GM12872 (cell line): ENCODE measurements at regions not wholly inside any gene's neighbourhood (a gene's known extent, or its start where the extent isn't known, plus 50 kb on each side); places are given as distances from the start of the nearest gene placed in this dataset.

Experiments used
- TF ChIP-seq, protein P1 (sequence below): IDR thresholded peaks from 3 replicates; pipeline ENCODE4 v1.5.1; 2011; ENCODE audit warnings: low read depth, mild to moderate bottlenecking, low read length, moderate library complexity; ENCODE audit not compliant: insufficient read depth

DNA sequence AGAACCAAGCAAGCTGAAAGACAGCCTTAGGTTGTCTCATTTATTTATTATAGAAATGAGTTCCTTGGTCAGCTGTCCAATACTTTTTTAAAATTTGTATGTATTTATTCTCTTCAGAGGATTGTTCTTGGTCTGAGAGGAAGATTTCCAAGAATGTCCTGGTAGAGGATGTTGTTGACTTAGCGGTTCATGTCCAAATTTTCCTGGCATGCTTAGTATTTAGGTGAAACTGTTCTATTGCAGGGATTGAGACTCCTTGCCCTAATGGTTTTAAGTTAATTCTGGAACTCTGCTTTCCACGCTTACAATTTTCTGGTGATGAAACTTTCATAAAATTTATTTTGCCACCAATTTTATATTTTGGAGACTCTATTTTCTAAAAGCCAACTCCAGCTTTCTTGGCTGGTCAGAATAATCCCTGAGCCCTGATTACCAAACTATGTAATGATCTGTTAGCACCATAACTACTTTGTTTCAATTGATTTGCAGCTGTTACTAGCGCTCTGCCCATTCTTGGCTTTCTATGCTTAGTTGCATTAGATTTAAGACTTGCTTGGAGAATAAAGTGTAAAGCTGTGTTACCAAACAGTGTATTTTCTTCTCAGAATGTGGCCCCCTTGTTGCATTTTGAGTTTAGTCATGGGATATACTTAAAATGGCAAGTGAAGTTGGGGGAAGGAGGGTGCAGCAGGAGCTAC, 1868.8 kb upstream of the CELF4 start:
- TF ChIP-seq, protein P1, sequence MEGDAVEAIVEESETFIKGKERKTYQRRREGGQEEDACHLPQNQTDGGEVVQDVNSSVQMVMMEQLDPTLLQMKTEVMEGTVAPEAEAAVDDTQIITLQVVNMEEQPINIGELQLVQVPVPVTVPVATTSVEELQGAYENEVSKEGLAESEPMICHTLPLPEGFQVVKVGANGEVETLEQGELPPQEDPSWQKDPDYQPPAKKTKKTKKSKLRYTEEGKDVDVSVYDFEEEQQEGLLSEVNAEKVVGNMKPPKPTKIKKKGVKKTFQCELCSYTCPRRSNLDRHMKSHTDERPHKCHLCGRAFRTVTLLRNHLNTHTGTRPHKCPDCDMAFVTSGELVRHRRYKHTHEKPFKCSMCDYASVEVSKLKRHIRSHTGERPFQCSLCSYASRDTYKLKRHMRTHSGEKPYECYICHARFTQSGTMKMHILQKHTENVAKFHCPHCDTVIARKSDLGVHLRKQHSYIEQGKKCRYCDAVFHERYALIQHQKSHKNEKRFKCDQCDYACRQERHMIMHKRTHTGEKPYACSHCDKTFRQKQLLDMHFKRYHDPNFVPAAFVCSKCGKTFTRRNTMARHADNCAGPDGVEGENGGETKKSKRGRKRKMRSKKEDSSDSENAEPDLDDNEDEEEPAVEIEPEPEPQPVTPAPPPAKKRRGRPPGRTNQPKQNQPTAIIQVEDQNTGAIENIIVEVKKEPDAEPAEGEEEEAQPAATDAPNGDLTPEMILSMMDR, result no peak

DNA sequence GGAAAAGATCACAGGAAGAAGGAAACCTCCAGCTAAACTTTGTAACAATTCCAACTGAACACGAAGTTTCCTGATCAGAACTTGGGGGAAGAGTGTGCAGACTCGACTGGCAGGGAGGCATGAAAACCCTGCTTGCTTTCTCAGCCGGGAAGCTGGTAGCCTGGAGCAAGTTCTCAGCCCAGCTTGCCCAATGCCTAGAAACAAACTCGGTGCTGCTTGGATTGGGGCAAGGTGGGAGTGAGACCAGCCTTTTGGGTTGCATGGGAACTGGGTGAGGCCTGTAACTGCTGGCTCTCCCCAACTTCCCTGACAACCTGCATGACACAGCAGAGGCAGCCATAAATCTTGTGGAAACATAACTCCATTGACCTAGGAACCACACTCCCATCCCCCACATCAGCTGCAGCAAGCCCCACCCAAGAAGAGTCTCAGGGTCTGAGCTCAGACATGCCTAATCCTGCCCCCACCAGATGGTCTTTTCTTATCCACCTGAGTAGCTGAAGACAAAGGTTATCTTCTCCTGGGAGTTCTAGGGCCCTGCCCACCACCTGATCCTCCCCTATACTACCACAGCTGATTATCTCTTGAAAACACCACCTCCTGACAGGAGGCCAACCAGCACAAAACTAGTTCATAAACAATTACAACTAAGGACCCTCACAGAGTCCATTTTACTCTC, 1859.7 kb upstream of the CELF4 start:
- TF ChIP-seq, protein P1, result no peak

DNA sequence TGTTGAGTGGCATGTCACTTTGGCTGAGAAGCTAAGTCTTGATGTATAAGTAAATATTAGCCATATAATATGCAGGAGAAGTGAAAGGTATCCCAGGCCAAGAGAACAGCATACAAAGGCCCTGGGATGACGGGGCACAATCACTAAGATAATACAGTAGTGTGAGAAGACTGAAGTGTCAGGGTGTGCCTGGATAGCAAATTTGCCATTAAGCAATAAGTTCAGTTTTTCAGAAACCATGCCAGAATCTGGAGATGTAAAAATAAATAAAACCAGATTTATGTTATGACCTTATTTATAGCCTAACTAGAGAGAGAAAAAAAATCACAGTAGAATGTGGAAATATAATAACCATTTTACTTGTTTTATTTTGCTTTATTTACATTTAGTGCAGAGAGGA, 1858.7 kb upstream of the CELF4 start:
- TF ChIP-seq, protein P1, result no peak

DNA sequence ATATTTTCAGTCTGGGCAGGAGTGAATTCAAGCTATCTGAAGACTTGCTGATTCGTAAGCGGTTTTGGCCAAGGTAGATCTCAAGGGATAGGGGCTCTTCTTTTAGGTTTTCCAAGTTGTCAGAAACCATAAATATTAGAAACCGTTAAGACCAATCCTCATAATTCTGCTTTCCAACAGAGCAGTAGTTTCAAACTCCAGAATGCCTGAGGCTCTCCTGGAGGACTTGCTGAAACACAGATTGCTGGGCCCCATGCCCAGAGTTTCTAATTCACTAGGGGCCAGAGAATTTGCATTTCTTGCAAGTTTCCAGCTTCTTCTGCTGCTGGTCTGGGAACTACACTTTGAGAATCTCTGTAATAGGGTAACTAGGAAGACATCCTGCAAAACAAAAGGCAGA, 1855.7 kb upstream of the CELF4 start:
- TF ChIP-seq, protein P1, result no peak

DNA sequence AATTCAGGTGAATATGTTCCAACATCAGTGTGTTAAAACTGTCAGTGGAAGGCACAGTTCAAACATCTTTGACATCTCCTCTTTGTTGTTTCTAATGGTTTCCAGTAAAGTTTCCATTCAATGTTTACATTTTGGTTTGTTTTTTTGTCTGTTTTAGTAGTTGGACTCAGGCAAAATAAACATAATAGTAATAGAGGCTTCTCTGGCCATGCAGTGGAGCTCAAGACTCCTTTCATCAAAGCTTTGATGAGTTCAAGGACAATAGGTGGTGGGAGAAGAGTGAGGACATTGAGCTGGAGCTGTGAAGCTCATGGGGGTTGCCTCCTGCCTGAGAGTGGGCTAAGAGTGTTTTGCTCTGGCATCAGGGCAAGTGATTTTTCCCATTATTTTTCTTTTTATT, 1853.7 kb upstream of the CELF4 start:
- TF ChIP-seq, protein P1, result no peak

DNA sequence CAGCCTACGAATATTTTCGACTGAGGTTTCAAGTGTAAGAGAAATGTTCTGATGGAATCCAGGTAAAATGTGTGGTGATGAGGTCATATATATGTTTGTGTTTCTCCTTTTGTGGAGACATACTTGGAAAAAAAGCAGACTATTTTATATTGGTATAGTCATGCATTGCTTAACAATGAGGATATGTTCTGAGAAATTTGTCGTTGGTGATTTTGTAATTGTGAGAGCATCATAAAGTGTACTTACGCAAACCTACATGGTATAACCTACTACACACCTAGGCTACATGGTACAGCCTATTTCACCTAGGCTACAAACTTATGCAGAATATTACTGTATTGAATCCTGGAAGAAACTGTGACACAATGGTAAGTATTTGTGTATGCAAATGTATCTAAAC, 1849.9 kb upstream of the CELF4 start:
- TF ChIP-seq, protein P1, result no peak

DNA sequence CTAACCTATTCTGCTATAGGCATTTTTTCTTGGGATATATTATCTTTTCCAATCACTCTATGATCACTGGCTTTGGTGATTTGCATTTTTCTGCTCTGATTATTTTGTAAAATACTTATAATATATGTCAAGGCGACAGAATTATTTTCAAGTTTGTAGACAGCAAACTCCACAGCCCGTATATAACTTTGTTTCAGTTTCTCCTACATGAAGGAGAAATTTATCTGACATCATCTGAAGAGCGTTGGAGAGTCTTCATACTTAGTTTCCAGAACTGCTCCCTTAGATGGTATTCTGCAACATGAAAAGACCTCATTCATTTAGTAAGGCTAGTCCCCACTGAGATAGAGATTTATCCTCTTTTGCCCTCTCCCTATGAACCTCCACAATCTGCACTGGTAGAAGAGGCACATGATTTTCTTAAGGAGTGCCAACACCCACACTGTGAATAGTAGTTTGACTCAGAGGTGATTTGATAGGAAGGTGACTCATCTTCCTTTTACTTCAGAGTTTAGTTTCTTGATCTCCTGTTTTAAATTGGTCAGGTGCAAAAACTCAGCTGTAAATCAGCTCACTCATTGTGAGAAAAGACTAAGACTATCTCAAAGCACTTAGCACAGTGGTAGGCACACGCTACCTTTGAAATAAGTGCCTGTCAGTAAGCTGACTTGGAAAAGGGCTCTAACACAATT, 1848.6 kb upstream of the CELF4 start:
- TF ChIP-seq, protein P1, result no peak
